H1 (cell line): ENCODE measurements at regions not wholly inside any gene's neighbourhood (a gene's known extent, or its start where the extent isn't known, plus 50 kb on each side); places are given as distances from the start of the nearest gene placed in this dataset.

Experiments
- CTCF ChIA-PET: fragments of 300-600 bp; sonication (Branson Sonifier 250); formaldehyde crosslinking; loops from one replicate; lab custom pipeline; 2021; ENCODE audit not compliant: partially characterized antibody; lab: Charles Lee
- POLR2A ChIA-PET: fragments of 300-600 bp; sonication (Branson Sonifier 250); formaldehyde crosslinking; loops from one replicate; lab custom pipeline; 2021; ENCODE audit warnings: inconsistent platforms; ENCODE audit not compliant: partially characterized antibody; lab: Charles Lee
- DNase-seq, 2 experiments: peaks; one replicate each; pipeline versions ENCODE4 v3.0.0 to v3.0.0-alpha.2; 2010 to 2022; ENCODE audit warnings: low spot score in 2 of 2, low read depth in 1 of 2, mixed read lengths in 1 of 2
- FAIRE-seq: peaks from 2 replicates; lab custom pipeline; 2011; peaks lifted over from hg19 to GRCh38; lab: Jason Lieb, UNC
- H2AFZ ChIP-seq: 2 replicates; pipeline ENCODE4 v1.8.1; 2012; ENCODE audit warnings: low read length, inconsistent platforms
- H2AK5ac ChIP-seq: 2 replicates; pipeline ENCODE4 v1.6.1; 2013; ENCODE audit warnings: low read depth, low read length
- H2BK120ac ChIP-seq: replicated peaks from 2 replicates; pipeline ENCODE3; 2013; ENCODE audit warnings: low read depth, low read length, inconsistent platforms
- H2BK12ac ChIP-seq: 2 replicates; pipeline ENCODE4 v1.6.1; 2013; ENCODE audit warnings: low read depth, low read length
- H2BK15ac ChIP-seq: 2 replicates; pipeline ENCODE4 v1.6.1; 2013; ENCODE audit warnings: low read length
- H2BK20ac ChIP-seq: 2 replicates; pipeline ENCODE4 v1.6.1; 2013; ENCODE audit warnings: low read length
- H2BK5ac ChIP-seq: 2 replicates; pipeline ENCODE4 v1.6.1; 2013; ENCODE audit warnings: low read depth, low read length
- H3K14ac ChIP-seq: 2 replicates; pipeline ENCODE4 v1.6.1; 2013; ENCODE audit warnings: inconsistent platforms; ENCODE audit not compliant: insufficient read length
- H3K18ac ChIP-seq: 2 replicates; pipeline ENCODE4 v1.6.1; 2013; ENCODE audit warnings: low read length; ENCODE audit errors: extremely low read depth
- H3K23ac ChIP-seq: 2 replicates; pipeline ENCODE4 v1.6.1; 2013; ENCODE audit warnings: inconsistent platforms; ENCODE audit not compliant: insufficient read length
- H3K23me2 ChIP-seq: 2 replicates; pipeline ENCODE4 v1.6.1; 2013; ENCODE audit warnings: low read depth, low read length
- H3K27ac ChIP-seq: 2 replicates; pipeline ENCODE4 v1.6.1; 2011; ENCODE audit warnings: low read depth, low read length, inconsistent platforms
- H3K27me3 ChIP-seq, 4 experiments: replicated peaks in 1 of 4; 1 replicate in 1 of 4; 2 replicates in 3 of 4; pipeline versions ENCODE4 v1.6.1 to v1.8.1; 2011 to 2013; ENCODE audit warnings: low read length in 3 of 4, mild to moderate bottlenecking in 3 of 4, inconsistent platforms in 2 of 4, mixed read lengths in 2 of 4, moderate library complexity in 1 of 4; ENCODE audit not compliant: control insufficient read depth in 3 of 4, insufficient read depth in 3 of 4; ENCODE audit errors: extremely low read depth in 1 of 4
- H3K36me3 ChIP-seq, 4 experiments: 2 replicates each; pipeline versions ENCODE4 v1.6.1 to v1.8.1; 2011 to 2013; ENCODE audit warnings: mild to moderate bottlenecking in 4 of 4, low read length in 3 of 4, moderate library complexity in 2 of 4, control low read depth in 1 of 4, inconsistent platforms in 1 of 4; ENCODE audit not compliant: insufficient read depth in 4 of 4, control insufficient read depth in 2 of 4
- H3K4ac ChIP-seq: replicated peaks from 2 replicates; pipeline ENCODE3; 2013; ENCODE audit warnings: low read length, low read depth, mixed read lengths, inconsistent platforms; ENCODE audit not compliant: insufficient read length
- H3K4me1 ChIP-seq, 4 experiments: replicated peaks in 1 of 4; 1 replicate in 1 of 4; 2 replicates in 3 of 4; pipeline versions ENCODE4 v1.6.1 to v1.8.1; 2011 to 2013; ENCODE audit warnings: low read length in 3 of 4, inconsistent platforms in 2 of 4, mixed read lengths in 1 of 4; ENCODE audit not compliant: insufficient read depth in 4 of 4, control insufficient read depth in 3 of 4
- H3K4me2 ChIP-seq, 2 experiments: 2 replicates each; pipeline versions ENCODE4 v1.6.1 to v1.8.1; 2011 to 2013; ENCODE audit warnings: low read depth in 2 of 2, low read length in 2 of 2, control low read depth in 1 of 2, inconsistent platforms in 1 of 2, mild to moderate bottlenecking in 1 of 2; ENCODE audit not compliant: insufficient read depth in 1 of 2
- H3K4me3 ChIP-seq, 4 experiments: fragments of 200-600, 300-600 bp in 1 of 4; sonication (generic), shearing (Covaris generic), sonication (Bioruptor Twin) in 1 of 4; 2 replicates each; pipeline versions ENCODE4 v1.5.1 to v1.8.1; 2011 to 2016; ENCODE audit warnings: low read length in 4 of 4, low read depth in 3 of 4, control low read depth in 2 of 4, inconsistent platforms in 2 of 4, mild to moderate bottlenecking in 2 of 4, mixed read lengths in 1 of 4, moderate library complexity in 1 of 4; ENCODE audit not compliant: insufficient read depth in 2 of 4; ENCODE audit errors: extremely low read depth in 1 of 4
- H3K56ac ChIP-seq: replicated peaks from 2 replicates; pipeline ENCODE3; 2013; ENCODE audit warnings: low read depth, mild to moderate bottlenecking, mixed read lengths, low read length, inconsistent platforms; ENCODE audit not compliant: insufficient read length
- H3K79me1 ChIP-seq: 2 replicates; pipeline ENCODE4 v1.6.1; 2013; ENCODE audit warnings: low read depth, low read length, control low read depth
- H3K79me2 ChIP-seq, 2 experiments: 2 replicates each; pipeline versions ENCODE4 v1.6.1 to v1.8.1; 2012 to 2013; ENCODE audit warnings: low read length in 2 of 2, mild to moderate bottlenecking in 2 of 2, inconsistent platforms in 1 of 2; ENCODE audit not compliant: insufficient read depth in 2 of 2, control insufficient read depth in 1 of 2
- H3K9ac ChIP-seq, 4 experiments: replicated peaks in 1 of 4; 1 replicate in 1 of 4; 2 replicates in 3 of 4; pipeline versions ENCODE4 v1.6.1 to v1.8.1; 2011 to 2013; ENCODE audit warnings: low read depth in 3 of 4, low read length in 3 of 4, control low read depth in 2 of 4, mild to moderate bottlenecking in 2 of 4, moderate library complexity in 2 of 4, inconsistent platforms in 1 of 4; ENCODE audit errors: extremely low read depth in 1 of 4
- H3K9me3 ChIP-seq, 2 experiments: 2 replicates each; pipeline versions ENCODE4 v1.6.1 to v1.8.1; 2012 to 2013; ENCODE audit warnings: mild to moderate bottlenecking in 2 of 2, moderate library complexity in 2 of 2, control low read depth in 1 of 2, inconsistent platforms in 1 of 2, low read depth in 1 of 2, low read length in 1 of 2, mixed read lengths in 1 of 2; ENCODE audit not compliant: insufficient read depth in 2 of 2
- H4K20me1 ChIP-seq, 2 experiments: replicated peaks in 1 of 2; 2 replicates each; pipeline versions ENCODE3 to v1.8.1; 2011 to 2013; ENCODE audit warnings: inconsistent platforms in 2 of 2, low read length in 2 of 2, mild to moderate bottlenecking in 1 of 2; ENCODE audit not compliant: insufficient read depth in 2 of 2, control insufficient read depth in 1 of 2
- H4K5ac ChIP-seq: 2 replicates; pipeline ENCODE4 v1.6.1; 2013; ENCODE audit warnings: low read length, low read depth, mixed read lengths, inconsistent platforms; ENCODE audit not compliant: insufficient read length
- H4K8ac ChIP-seq: 2 replicates; pipeline ENCODE4 v1.8.0; 2013; ENCODE audit warnings: mild to moderate bottlenecking, moderate library complexity, low read length, inconsistent platforms; ENCODE audit not compliant: insufficient read depth; ENCODE audit errors: extremely low read depth
- H4K91ac ChIP-seq: replicated peaks from 2 replicates; pipeline ENCODE3; 2013; ENCODE audit warnings: low read length, mixed read lengths, inconsistent platforms; ENCODE audit not compliant: insufficient read length
- RNF2 ChIP-seq: fragments of 200-900, 300-1000 bp; sonication (generic); IDR thresholded peaks from 2 replicates; pipeline ENCODE4 v1.7.1; 2016; ENCODE audit warnings: borderline replicate concordance, low read depth, mild to moderate bottlenecking, antibody characterized with exemption, low read length; ENCODE audit not compliant: poor library complexity, severe bottlenecking; ENCODE audit errors: missing control alignments
- SAP30 ChIP-seq: fragments of 300-600 bp; sonication (generic); IDR thresholded peaks from 2 replicates; pipeline ENCODE4 v1.7.1; 2012; ENCODE audit warnings: low read length, moderate library complexity, mild to moderate bottlenecking, inconsistent platforms; ENCODE audit not compliant: insufficient read depth, insufficient replicate concordance
- SIN3A ChIP-seq, 2 experiments: IDR thresholded peaks in 1 of 2; conservative IDR thresholded peaks in 1 of 2; 2 replicates each; pipeline ENCODE4 v1.6.1; 2011 to 2012; ENCODE audit warnings: low read length in 2 of 2, improper control_type of control experiment in 1 of 2, low read depth in 1 of 2, mild to moderate bottlenecking in 1 of 2
- WGBS, 2 experiments: shearing (Covaris generic) in 1 of 2; methylation state at CpG; one replicate each; pipeline versions ENCODE4 v1.1.6 to v1.1.7; 2013 to 2015; ENCODE audit warnings: low lambda C conversion rate in 2 of 2, mixed read lengths in 2 of 2, inconsistent platforms in 1 of 2, low coverage in 1 of 2, missing lambda C conversion rate in 1 of 2; ENCODE audit not compliant: insufficient replicate concordance in 2 of 2, insufficient coverage in 1 of 2, insufficient read length in 1 of 2; ENCODE audit errors: extremely low coverage in 1 of 2, missing lambda C conversion rate in 1 of 2; 5-methylcytosine and 5-hydroxymethylcytosine counted together

GRCh38 chr1:5576673-5577065, 415.6 kb downstream of the NPHP4 start:
- Histone ChIP-seq H3K79me1 (no peaks in the 10 kb centered on the region), H2BK5ac (no peak overlapping the region), H3K36me3 (no peaks in the 10 kb centered on the region), H2AFZ (no peak overlapping the region), H2BK12ac (no peak overlapping the region), H3K27ac (no peak overlapping the region), H4K5ac (no peak overlapping the region), H3K23ac (no peak overlapping the region), H3K27me3 (no peaks in the 10 kb centered on the region), H3K56ac (no peak overlapping the region), H4K91ac (no peak overlapping the region), H3K23me2 (peaks cover 2% of the 10 kb centered on the region; the same call in 1 of the 2 replicates), H3K4me1 (no peaks in the 10 kb centered on the region), H2BK120ac (no peak overlapping the region), H4K20me1 (no peaks in the 10 kb centered on the region), H2AK5ac (no peak overlapping the region), H3K4me3 (no peak overlapping the region), H2BK15ac (no peak overlapping the region), H3K4ac (no peak overlapping the region), H4K8ac (no peak overlapping the region), H2BK20ac (no peak overlapping the region), H3K18ac (no peak overlapping the region), H3K79me2 (no peaks in the 10 kb centered on the region), H3K9me3 (no peaks in the 10 kb centered on the region), H3K9ac (no peak overlapping the region), H3K4me2 (no peak overlapping the region), H3K14ac (no peak overlapping the region)
- no peak for FAIRE-seq
- ChIA-PET POLR2A (no interaction called here), CTCF (no interaction called here)
- peak in 1 of 2 experiments; percentile 8 for DNase-seq
- WGBS, 2 experiments, result 85% methylated on average over 5 of the region's 5 CpGs; no CpG with 5 or more reads in 1 of the 2 experiments
- TF ChIP-seq SAP30 (no peak), SIN3A (conservative IDR thresholded peaks at IDR 0.05 in 1 of 2, IDR thresholded peaks at IDR 0.05 in 1 of 2; ENCODE audit: low read depth in 1 of 2, low read length in 2 of 2) (no peak), RNF2 (no peak)
